VCaP (cell line): ENCODE measurements at regions not wholly inside any gene's neighbourhood (a gene's known extent, or its start where the extent isn't known, plus 50 kb on each side); places are given as distances from the start of the nearest gene placed in this dataset.

Source experiments
- H3K27ac ChIP-seq: fragments of 450-650 bp; 2 replicates; pipeline ENCODE4 v1.5.1; 2017
- CTCF ChIP-seq: fragments of 450-650 bp; conservative IDR thresholded peaks from 2 replicates; pipeline ENCODE4 v1.5.1; 2017; ENCODE audit warnings: mild to moderate bottlenecking, moderate library complexity

GRCh38 chr12:68445824-68446223, 113.7 kb upstream of the MDM1 start:
- TF ChIP-seq CTCF, result no peak
- peak overlapping the region; percentile 49 for H3K27ac ChIP-seq

- TF ChIP-seq CTCF, result no peak
- H3K27ac ChIP-seq, result peak overlapping the region; percentile 49
Measured at GRCh38 chr12:68446384-68446783, 114.2 kb upstream of the MDM1 start.

GRCh38 chr12:68446901-68447796, 115.0 kb upstream of the MDM1 start:
- peak overlapping the region; percentile 49 for H3K27ac ChIP-seq
- TF ChIP-seq CTCF, result no peak

DNA sequence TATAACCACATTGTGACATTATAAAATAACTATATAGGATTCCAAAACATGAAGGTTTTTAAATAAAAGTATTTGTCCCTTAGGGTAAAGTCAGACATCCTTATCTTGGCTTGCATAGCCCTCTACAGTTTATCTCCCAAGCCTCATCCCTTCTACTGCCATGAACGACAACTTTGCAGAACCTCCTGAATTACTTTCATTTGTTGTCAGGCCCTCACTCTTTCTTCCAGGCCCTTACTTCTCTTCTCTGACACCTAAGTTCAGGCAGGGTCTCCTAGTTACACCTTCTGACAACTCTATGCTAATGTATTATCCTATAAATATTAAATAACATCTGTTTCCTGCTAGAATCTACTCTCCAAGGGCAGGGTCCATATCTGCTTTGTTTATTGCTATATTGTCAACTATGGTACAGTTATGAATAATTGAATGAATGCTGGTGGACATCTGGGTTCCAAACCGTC, 115.7 kb upstream of the MDM1 start:
- H3K27ac ChIP-seq, result no peak overlapping the region

GRCh38 chr12:68449196-68449595, 117.0 kb upstream of the MDM1 start:
- no peak overlapping the region for H3K27ac ChIP-seq

More for the DNA sequence above, 115.7 kb upstream of the MDM1 start:
- no peak for TF ChIP-seq CTCF

GRCh38 chr12:68450947-68451260, 118.7 kb upstream of the MDM1 start:
- no peak overlapping the region for H3K27ac ChIP-seq

More at GRCh38 chr12:68449196-68449595, 117.0 kb upstream of the MDM1 start:
- TF ChIP-seq CTCF, result no peak

More at GRCh38 chr12:68450947-68451260, 118.7 kb upstream of the MDM1 start:
- no peak for TF ChIP-seq CTCF
